GM12892 (cell line): ENCODE measurements at regions not wholly inside any gene's neighbourhood (a gene's known extent, or its start where the extent isn't known, plus 50 kb on each side); places are given as distances from the start of the nearest gene placed in this dataset.

Experiments used
- POLR2A ChIP-seq: IDR thresholded peaks from 2 replicates; pipeline ENCODE4 v1.6.1; 2011; ENCODE audit warnings: low read depth, low read length, control low read depth
- POLR2AphosphoS5 ChIP-seq: IDR thresholded peaks from 2 replicates; pipeline ENCODE4 v1.6.1; 2011; ENCODE audit warnings: low read depth, low read length, control low read depth

- TF ChIP-seq POLR2A = no peak
- no peak for TF ChIP-seq POLR2AphosphoS5
Measured at GRCh38 chrX:25536307-25536970, 520.7 kb upstream of the ARX start.
